ENCODE measurements at regions not wholly inside any gene's neighbourhood (a gene's known extent, or its start where the extent isn't known, plus 50 kb on each side); places are given as distances from the start of the nearest gene placed in this dataset.

DNA sequence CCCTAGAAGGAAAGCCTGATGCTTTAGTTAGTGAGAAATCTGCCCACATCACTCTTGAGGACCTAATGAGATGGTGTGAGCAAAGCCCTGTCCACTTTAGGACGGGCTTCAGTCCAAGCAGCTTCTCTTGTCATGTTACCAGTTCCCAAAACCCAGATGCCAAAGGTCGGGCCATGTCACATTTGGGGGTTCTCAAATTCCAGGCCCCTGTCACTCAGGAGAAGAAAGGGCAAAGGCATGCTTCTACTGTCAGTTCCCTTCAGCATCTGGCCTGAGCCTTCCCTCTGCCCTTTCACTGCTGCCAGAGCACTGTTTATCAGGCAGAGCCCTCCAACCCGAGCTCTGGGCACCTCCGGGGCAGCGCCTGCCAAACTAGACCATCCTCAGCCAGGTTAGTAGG is 556.0 kb downstream of the BNC2 start:
- no peak for DNase-seq (ENCODE audit: low spot score)

DNA sequence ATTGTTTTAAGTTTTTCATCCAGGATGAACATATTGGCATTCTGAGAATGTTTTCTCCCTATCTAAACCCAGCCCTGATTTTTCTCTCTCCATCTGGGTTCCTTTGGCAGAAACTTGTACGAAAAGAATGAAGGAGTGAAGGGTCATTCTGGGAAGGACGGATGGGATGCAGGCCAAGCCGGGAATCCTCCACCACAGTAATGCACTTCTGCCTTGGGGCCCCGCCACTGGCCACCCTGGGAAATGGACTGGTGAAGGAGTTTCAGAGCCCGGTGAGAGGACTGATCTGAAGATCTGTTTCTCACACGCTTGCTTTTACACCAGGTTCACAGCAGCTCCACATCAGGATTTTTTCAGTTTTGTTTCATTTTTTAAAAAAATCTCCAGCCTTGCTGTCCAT is 554.8 kb downstream of the BNC2 start:
- no peak for DNase-seq (ENCODE audit: low spot score)

DNA sequence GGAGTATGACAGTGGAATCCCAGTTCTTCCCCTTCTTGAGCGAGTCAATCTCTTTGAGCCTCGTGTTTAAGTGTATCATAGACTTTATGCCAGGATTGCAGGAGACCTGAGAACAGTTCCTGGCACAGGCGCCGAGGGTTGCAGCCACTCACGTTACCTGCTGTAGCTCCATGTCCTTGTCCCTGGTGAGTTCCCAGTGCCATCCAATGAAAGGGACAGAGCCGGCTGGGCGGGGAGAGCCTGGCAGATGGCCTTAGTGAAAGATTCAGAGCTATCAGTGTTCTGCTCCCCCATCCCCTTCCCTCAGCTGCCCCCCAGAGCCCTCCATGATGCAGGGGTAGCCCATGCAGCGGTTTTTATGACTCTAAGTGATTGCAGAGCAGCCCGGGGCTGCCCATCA is 554.0 kb downstream of the BNC2 start:
- no peak for DNase-seq (ENCODE audit: low spot score)

DNA sequence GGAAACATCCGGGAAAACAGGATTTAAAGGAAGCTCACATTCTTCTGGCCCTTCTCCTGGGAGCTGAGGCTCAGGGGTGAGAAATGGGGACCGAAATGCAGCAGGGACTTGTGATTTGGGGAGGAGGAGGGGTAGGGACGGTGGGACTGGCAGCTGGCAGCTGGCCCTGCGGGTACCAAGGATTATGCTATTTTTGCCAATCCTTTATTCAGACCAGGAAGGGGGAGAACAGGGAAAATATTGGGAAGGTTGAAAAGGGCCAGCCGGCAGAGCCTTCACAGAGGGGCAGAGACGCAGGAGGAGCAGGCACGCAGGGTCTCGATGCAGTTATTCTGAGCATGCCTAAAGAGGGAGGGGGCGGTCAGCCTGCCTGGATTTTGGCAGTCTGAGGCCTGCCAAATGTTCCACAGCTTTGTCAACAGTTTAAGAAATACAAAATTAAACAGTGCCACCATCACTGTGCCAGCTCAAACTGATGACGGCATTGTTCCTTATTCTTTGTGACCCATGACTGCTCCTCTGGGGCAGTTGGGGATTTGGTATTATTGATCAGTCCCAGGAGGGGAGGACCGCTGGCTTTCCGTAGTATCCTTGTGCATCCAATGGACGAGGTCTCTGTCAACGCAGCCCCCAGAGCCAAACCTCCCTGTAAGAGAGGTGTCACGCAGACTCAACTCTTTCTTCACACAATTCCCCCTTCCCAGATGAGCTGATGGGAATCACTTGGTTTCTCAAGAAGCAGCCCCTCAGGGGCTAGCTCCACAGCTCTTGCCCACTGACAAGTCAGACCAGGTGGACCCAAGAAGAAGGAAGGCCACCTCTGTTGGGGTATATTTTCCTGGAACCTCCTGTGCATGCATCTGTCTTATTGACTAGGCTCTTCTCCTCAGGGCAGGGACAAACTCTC is 553.3 kb downstream of the BNC2 start:
- DNase-seq (ENCODE audit: low spot score): no peak

DNA sequence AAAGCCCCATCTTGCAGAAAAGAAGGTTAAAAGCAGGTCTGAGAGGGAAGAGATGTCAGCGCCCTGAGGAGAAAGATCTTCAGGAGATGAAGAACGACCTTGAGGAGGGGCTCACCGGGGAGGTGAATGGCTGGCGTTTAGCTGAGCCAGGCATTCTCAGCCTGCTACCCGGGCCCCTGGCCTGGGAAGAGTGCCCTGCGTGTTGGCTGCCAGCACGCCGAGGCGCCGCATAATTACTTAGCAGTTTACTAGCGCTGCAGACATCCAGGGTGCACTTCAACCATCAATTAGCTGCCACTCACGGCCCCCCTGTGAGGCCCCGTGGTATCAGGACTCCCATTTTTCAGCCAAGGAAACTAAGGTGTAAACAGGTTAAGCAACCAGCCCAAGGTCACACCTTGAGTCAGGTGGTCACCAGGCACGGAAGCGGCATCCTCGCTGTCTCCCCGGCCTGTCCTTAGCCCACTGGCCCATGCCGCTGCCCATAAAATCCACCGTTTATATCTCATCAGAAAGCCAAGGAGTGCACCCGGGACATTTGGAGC is 551.9 kb downstream of the BNC2 start:
- no peak for DNase-seq (ENCODE audit: low spot score)

DNA sequence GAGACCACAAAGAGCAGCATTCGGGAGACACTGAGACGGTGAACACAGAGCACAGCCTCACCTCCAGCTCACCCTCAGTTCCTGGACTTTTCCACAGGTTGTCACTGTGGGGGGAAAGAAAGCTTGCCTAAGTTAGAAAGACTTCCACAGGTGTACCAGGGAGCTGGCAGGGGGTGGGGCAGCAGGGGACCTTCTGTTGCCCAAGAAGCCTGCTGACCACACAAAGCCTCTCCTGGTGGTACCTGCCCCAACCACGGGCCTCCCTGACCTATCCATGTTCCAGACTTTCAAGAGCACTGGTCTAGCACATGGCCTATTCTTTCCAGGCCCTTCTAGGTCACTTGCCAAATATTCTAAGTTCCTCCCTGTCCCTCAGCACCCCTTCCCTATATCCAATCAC is 550.8 kb downstream of the BNC2 start:
- DNase-seq (ENCODE audit: low spot score): no peak

DNA sequence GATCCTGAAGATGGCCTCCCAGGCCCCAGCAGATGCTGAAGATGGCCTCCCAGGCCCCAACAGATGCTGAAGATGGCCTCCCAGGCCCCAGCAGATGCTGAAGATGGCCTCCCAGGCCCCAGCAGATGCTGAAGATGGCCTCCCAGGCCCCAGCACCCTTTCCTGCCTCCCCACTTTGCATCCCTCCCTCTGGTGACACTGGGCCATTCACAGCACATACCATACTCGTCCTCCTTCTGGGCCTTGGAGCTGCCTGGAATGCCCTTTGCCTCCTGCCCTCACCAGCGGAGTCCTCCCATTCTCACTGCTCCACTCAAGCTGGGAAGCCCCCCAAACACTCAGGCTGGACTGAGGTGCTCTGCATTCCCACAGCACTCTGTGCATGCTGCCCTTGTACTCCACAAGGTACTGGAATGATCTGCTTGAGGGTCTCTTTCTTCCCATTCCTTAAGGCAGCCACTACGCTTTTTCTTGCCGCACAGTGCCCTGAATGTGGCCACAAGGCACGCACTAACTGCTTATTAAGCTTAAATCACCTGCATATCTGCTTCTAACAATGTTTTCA is 550.0 kb downstream of the BNC2 start:
- no peak for DNase-seq (ENCODE audit: low spot score)

DNA sequence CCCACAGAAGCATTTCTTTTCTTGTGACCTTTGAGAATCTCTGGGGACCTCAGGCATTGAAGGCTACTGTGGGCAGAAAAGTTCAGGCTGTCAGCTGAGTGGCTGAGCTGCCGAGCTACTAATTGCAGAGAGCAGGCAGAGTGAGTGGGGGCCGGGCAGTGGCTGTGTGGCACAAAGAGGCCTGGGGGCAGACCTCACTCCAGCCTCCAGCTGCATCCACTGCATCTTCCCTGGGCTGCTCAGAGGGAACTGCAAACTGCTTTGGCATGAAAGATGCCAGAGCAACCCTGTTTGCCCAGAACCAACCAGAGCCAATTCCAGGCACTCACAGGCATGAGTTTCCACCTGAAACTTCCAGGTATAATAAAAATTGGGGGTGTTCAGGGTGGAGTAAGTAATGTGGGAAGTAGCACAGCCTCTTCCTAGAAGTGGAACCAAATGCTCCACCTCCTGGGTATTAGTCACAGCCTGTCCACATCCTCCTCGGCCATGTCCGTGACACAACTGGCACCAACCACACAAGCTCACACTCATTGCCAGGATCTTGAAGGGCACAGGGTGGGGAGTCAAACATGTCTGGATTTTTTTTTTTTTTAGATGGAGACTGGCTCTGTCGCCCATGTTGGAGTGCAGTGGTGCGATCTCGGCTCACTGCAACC is 548.9 kb downstream of the BNC2 start:
- no peak for DNase-seq (ENCODE audit: low spot score)

DNA sequence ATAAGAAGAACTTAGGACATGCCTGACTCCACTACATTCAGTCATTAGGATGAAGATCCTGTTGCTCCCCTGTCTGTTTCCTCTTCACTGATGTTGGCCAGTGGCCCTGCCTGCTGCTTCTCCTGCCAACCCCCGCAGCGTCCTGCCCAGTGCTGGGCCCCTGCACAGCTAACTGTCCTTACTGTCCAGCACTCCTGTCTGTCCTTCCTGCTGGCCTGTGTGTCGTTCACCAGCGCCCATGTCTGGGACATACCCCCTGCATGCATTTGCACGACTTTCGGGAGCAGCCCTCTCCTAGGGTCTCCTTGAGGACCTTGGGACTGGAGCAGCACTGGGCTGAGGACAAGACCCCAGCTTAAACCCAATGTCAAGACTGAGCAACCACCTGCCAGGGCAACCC is 547.6 kb downstream of the BNC2 start:
- DNase-seq (ENCODE audit: low spot score): no peak

DNA sequence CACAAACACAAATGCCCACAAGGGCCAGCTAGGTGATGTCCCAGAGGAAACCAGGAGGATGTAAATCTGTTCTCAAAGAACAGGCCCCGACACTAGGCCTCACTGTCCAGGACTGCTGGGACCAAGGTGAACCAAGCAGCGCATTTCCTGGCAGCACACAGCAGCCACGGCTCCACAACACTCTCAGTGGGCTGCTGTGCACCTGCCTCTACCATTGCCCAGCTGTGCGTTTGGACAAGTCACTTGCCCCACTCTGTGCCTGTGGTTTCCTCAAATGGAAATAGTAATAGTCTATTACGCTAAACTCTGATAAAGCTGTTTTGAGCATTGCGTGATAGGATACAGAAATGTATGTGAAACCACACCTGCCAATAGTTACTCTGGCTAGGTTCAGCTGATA is 544.5 kb downstream of the BNC2 start:
- no peak for DNase-seq (ENCODE audit: low spot score)

DNA sequence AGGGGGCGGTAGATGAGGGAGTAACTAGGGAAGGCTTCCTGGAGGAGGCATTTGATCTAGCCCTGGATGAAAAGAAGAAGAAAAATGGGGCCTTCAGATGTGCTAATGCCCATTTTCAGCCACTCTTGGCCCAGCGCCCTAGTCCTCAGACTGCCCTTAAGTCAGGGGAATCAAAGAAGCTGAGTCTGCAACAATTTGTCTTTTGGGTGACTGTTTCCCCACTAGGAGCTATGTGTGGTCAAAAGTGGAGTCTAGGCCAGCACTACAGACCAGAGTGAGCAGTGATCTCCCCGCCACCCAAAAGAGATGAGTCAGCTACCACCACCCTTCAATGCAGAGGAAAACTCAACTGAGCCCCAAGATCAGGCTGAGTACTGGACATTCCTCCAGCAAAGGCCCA is 542.1 kb downstream of the BNC2 start:
- DNase-seq (ENCODE audit: low spot score): no peak

DNA sequence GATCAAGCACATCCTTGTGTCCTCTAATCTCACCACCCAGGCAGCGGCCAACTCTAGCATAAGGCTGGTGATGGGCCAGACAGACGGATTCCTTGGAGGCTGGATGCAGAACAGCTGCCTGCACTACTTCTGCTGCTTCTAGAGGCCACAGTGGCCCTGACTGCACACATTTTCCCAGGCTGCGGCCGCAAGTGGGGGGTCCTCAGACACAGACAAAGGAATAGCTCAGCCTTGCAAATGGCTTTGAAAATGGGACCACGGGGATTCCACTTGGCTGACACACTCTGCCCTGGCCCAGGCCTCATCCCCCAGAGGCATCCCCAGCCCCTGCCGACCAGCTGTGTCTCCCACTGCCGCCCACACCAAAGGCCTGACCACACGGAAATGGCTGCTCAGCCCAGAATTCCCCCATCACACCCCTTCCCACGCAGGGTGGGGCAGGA is 540.8 kb downstream of the BNC2 start:
- DNase-seq (ENCODE audit: low spot score): no peak

DNA sequence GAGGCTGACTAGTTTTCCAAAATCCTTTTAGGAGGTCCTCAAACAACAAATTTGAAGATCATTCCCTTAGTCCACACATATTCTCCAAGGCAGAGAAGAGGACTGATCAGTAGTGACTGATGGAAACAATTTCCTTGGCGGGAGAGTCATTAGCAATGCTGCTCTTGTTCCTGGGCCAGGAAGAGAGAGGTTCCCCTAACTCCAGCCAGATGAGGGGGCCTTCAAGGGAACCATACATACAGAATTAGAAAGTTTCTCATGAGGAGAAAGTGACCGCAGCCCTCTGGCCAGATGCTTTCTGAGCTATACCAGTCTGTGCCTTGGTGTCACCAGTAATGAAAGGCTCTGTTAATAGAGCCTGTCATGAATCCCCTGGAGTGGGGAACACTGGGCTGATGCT is 539.4 kb downstream of the BNC2 start:
- no peak for DNase-seq (ENCODE audit: low spot score)

DNA sequence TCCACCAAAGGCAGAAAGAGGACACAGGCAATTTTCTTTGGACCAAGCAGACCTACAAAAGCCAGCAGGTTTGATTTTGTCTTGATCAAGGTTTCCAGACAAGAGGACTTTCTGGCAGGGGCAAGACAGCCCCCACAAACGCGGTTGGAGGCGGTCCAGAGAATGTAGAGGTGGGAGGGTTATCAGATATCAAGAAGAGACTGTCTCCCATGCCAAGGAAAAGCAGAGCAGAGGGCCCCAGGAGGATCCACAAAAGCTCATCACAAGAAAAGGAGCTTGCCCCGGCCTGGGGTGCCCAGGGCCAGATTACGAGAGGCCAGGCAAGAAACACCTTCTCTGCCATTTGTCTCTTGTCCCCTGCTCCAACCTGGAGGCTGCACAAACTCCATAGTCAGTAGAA is 538.9 kb downstream of the BNC2 start:
- DNase-seq (ENCODE audit: low spot score): no peak

DNA sequence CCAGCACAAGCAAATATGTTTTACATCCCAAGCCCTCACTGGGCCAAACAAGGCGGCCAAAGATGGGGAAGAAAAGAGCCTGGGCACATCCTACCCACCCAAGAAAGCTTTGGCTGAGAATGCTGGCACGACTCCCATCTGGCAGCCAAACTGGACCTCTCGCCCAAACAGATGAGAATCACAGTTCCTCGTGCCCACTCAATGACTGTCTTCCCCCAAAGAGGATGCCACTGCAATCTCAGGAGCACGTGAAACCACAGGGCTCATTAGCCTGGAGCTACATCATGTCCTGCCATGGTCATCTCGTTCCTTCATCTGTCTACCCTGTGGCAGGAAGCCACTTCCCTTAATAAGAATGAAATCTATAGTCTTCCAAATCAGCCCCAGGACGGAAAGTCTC is 536.8 kb downstream of the BNC2 start:
- DNase-seq (ENCODE audit: low spot score): no peak

DNA sequence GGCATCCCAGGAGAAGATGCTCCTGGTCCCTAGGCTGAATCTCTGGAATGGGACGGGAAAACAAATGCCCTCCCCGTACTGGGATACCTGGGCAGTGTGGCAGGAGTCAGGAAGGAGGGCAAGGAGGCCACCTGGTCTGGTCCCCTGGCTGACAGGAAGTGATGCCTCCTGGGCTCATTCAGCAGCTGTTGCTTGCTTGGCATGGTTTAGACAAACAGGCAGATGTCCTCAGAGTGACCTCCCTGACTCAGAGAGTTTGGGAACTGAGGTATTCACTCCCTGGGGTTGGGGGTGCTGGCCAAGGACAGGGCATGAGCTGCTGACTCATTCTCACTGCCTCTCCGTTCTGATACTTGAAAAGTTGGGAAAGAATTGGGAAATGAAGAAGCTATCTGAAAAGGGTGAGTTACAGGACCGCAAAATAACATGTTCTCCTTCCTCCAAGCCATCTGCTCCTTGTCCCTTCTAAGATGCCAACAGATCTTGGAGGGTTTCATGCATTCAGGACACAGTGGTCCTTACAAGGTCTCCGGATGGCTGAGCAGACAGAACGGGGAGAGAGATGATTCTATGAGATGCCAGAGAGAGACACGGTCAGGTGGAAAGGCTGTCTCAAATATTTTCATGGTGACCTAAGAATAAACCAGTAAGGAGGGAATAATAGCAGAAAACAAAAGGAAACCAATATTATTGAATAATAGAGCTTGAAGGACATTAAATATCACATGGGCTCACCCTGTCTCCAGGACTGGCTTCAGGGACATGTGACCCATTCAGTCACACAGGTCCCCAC is 534.5 kb downstream of the BNC2 start:
- DNase-seq (ENCODE audit: low spot score): peak; percentile 1

DNA sequence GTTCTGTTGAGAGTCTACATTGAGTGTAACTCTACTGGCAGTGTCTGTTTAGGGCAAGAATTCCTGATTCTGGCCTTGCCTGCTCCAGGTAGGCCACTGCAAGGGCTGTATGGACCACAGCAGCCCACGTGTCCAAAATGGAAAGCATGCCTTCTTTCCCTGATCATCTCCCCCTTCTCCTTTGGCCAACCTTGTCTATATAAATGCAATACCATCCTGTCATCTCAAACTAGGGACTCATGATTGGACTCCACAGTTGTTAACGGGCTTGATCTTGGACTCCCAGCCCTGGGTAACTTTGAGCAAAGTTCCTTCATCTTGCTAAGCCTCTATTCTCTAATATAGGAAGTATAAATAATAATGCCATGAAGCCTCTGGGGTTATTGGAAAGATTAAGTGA is 533.6 kb downstream of the BNC2 start:
- no peak for DNase-seq (ENCODE audit: low spot score)

DNA sequence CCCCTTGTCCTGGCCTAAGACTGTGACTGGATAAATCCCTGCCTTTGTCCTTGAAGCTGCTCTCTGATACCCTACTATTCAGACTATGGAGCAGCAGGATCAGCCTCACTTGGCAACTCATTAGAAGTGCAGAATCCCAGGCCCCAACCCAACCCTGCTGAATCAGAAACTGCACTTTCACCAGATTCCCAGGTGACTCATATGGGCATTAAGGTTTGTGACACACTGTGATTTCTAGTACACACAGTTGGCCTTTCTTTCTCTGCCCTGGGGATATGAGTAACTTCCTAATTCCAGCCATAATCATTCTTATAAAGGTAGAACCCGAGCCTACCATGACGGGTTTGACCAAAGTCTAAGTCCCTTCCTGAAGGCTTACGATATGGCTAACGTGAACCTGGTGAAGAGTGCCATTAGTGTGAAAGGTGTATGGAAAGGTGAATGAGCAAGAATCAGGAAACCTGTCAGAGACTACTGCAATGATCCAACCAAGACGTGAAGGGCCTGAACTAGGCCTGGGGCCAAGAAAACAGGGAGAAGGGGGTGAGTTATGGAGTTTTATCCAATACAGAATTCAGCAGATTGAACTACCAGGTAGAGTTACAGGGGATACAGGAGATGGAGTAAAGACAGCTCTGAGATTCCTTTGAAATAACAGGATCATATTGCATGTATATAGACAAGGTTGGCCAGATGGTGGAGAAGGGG is 533.0 kb downstream of the BNC2 start:
- DNase-seq (ENCODE audit: low spot score): peak; percentile 56

DNA sequence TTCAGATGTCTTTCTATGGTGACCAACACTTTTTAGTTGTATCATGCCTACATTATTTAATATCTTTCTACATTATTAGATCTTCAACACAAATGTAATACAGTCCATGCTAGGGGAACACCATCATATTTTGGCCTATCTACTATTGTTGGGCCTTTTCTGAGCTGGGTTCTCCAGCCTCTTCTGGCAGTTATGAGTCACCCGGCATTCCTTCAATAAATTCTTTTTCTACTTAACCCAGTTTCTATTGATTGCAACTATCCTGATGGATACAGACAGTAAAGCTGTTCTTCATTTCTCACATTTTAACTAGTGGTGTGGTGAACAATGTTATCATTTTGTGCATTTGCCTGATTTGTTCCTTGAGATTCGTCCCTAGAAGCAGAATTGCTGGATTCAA is 529.3 kb downstream of the BNC2 start:
- no peak for DNase-seq (ENCODE audit: low spot score)

DNA sequence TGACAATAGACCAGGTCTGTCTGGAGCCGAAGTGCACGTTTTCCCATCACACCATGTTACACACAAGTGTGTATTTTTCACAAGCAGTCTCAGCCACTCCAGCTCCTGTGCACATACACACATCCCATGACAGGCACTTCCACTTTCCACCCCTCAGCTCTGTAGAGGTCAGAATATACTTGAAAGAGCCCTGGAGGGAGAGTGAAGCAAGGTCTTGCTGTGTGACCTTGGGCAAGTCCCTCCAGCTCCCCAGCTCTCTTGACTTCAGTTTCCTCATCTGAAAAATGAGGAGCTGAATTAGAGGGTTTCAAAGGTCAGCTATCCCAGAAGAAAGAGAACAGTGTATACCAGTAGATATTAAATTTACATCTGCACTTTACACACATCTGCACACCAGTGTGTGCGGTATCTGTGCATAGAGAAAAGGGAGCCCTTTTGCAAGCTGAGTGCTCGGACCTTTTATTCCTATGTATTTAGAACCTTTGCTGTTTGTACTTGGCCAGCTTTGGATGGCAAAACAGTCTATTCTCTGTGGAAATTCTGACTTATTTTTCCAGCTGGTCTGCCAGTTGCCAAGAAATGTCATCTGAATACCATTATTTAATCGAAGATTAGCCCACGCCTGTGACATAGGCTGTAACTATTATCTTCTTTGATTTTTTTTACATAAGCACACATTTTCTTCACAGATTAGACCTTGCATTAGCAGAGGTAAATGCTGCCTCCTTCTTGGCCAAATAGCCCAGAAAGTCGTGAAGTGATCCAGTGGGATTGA is 528.0 kb downstream of the BNC2 start:
- no peak for DNase-seq (ENCODE audit: low spot score)
